Cerebellar nuclear complex (tissue), 1 donor: ENCODE measurements at regions not wholly inside any gene's neighbourhood (a gene's known extent, or its start where the extent isn't known, plus 50 kb on each side); places are given as distances from the start of the nearest gene placed in this dataset.
"Not testable (repeated sequence)": the region's sequence is repeated elsewhere in the genome, so short reads cannot be mapped to it uniquely, and the experiment has no call there.

ENCODE experiments used
- DNase-seq, 2 experiments: peaks; one replicate each; lab custom pipeline; 2025; lab: John Stamatoyannopoulos, UW

DNA sequence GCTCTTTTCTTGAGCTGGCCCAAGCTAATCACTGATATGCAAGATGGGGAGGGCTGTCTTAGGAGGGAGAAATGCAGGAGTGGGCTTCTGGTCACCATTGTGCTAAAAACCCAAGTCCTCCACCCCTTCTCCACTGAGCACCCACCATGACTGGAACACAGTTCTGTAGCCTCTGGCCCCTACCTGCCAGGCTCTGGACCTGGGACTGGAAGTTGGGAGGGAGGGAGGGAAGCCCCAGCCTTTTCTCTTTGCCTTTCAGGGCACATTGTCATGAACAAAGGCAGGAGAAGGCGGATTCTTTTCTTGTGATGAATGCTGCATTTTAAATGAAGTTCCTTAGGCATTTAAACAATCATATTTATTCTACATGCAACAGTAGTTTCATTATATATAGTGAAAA, 559.1 kb upstream of the TRPC7 start:
- DNase-seq = no peak

- DNase-seq = no peak
These were observed 545.3 kb upstream of the TRPC7 start for GRCh38 chr5:136910625-136911024.

GRCh38 chr5:136909906-136910305, 544.6 kb upstream of the TRPC7 start:
- no peak for DNase-seq

GRCh38 chr5:136907371-136907770, 542.0 kb upstream of the TRPC7 start:
- no peak for DNase-seq

DNA sequence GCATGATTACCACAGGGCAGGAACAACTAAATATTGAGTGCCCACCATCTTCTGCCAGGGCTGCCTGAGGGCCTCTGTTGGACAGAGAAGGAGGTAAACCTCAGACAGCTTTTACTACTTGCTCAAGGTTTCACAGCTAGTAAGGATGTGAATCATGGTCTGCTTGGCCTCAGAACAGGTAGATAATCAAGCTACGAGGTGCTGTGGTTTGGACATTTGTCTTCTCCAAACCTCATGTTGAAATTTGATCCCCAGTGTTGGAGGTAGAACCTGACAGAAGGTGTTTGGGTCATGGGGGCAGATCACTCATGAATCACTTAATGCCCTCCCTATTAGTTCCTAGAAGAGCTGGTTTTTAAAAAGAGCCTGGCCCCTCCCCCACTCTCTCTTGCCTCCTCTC, 541.2 kb upstream of the TRPC7 start:
- no peak for DNase-seq

- no peak for DNase-seq
These were observed 540.2 kb upstream of the TRPC7 start for GRCh38 chr5:136905571-136905970.

DNA sequence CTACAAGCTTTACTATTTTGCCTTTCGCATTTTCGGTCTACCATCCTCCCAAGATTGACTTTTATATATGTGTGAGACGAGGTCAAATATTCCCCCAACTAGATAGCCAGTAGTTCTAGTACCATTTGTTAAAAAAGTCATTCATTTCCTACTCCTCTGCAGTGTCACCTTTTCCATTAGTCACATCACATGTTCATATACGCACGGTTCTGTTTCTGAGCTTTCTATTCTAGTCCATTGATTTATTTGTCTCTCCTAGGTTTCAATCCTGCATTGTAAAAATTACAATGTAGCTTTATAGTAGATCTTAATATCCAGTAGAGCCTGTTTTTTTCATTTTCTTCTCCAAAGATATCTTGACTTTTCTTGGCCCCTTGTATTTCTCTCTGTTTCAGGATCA, 528.7 kb upstream of the TRPC7 start:
- DNase-seq = no peak

DNA sequence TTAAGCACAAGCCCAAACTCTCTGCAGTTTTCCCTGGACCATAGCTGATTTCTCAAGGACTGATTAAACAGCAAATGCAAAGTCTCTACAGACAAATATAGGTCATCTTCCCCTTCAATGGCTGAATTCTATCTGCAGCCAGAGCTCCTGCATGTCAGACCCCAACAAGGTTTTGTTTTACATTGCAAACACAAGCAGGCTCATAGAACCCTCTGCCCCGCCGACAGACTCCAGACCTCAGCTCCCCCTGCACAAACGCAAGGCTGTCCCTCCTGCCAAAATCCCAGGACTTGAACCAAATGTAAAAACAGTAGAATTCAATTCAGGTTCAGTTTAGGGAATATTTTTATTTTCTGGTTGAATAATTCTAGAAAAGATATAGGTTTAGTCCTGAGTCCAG, 526.7 kb upstream of the TRPC7 start:
- no peak for DNase-seq

DNA sequence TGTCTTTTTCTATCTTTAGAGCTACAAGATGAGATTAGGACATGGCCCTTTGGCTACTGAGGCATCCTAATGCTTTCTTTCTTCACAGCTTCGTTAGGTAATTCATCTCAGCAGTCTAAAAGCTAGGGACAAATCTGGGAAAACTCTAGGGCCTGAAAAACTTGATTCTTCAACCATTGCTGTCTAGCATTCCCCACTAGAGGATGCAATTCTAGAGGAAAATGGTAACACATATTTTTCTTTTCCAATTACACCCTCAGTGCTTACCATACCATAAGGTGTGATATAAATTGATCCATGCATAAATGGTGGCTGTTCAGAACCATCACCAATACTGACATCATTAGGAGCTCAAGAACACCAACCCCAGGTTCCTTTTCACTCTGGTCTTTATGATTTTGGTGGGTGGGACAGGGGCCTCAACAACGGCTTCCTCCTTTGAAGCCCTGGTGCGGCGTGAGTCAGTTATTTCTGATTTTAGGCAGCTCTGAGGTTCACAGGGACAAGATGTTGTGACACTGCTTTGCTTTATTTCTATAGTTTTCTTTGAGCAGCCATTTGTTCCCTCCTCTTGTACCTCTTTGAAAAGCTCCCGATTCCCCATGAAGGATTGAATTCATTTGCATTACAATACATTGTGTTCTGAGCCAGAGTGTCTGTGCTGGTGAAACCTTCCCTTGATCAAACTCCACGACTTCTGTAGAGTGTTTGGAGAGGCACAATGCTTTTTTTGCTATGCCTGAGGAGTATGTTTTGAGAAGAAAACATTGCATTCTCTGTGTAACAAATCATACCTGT, 526.0 kb upstream of the TRPC7 start:
- DNase-seq = no peak

DNA sequence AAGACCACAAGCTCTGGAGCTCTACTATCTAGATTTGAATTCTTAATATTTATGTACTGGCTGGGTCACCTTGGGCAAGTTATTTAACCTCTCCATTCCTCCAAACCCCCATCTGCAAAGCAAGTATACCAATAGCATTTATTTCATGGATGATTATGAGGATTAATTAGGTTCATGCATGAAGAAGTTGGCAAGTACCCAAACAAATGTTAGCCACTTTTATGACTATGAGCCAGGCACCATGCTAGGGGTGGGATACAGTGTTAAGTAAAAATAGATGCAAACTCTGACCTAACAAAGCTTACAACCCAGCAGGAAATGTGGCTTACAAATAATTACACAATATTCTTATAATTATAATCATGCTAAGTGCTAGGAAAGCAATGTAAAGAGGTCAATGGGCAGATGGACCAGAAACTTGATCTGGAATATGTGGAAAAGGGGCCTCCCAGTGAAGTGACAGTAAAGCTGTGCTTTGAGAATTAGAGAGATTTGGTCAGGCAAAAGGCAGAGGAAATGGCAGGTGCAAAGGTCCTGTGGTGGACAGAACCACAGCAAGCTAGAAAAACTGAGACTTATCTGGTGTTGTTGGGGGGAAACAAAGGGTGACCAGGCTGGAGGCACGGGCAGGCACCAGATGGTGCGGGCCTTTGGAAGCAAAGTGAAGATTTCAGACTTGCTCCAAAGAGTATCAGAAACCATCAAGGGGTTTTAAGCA, 525.2 kb upstream of the TRPC7 start:
- no peak for DNase-seq

- DNase-seq = no peak
These were observed 521.3 kb upstream of the TRPC7 start for GRCh38 chr5:136886608-136887007.

GRCh38 chr5:136864960-136865359, 499.6 kb upstream of the TRPC7 start:
- no peak for DNase-seq

DNA sequence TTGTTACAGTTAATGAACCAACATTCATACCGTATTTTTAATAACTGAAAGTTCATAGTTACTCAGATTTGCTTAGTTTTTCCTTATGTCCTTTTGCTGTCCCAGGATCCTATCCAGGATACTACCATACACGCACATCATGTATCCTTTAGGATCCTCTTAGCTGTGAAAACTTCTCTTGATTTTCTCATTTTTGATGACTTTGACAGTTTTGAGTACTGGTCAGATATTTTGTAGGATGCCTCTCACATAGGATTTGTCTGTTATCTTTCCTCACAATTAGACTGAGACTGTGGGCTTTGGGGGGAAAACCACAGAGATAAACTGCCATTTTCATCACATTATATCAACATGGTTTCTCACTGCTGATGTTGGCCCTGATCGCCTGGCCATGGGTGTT, 491.3 kb upstream of the TRPC7 start:
- no peak for DNase-seq

DNA sequence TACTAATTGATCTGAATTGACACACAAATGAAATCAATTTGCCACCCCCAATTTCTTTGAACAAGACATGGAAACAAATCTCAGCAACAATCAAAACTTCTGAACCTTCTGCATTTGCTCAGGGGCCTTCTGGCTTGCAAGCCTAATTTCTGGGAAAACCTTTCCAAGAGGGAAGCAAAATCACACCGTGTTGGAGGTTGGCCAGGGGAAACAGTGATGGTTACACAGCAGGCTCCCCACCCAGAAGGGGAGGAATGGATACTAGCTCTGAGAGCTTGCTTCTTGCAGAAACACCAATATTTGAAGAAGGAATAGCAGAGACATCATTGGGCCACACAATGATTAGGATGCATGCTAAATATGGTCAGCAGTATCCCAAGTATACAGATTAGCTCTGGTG, 488.6 kb upstream of the TRPC7 start:
- DNase-seq = no peak

DNA sequence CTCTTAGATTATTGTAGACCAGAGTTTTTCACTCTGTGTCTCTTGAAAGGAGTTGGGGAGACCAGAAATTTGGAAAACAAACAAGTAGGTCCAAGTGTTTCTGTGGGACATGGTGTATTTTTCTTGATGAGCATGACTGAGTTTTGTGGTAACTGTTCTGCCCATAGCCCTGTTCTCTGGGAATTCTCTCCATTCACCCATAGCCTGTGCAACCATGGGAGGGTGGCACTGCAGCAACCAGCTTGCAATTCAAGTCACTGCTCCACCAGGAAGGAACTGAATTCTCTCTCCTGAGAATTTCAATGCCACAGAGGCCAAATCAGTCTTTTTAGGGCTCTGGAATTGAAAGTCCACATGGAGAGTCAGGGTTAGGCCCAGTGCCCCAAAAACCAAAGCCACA, 475.3 kb upstream of the TRPC7 start:
- no peak for DNase-seq

GRCh38 chr5:136836093-136836492, 470.7 kb upstream of the TRPC7 start:
- no peak for DNase-seq

DNA sequence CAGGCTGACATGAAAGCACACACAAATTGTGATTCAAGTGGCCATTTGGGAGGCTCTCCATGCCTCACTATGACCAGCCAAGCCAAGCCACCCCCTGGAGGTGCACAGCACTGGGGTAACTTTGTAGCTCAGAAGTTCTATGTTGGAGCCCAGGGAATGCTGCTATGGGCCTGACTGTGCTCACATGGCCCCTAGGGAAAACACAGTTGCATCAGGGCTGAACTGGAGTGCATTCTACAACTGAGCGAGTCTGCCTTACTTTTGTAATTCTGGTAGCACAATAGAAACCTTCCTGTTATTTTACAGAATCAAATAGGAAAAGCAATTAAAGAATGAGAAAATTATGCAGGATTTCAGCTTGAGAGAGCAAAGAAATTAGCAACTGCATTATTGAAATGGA, 455.5 kb upstream of the TRPC7 start:
- DNase-seq = no peak

GRCh38 chr5:136819526-136820302, 454.4 kb upstream of the TRPC7 start:
- DNase-seq = no peak

DNA sequence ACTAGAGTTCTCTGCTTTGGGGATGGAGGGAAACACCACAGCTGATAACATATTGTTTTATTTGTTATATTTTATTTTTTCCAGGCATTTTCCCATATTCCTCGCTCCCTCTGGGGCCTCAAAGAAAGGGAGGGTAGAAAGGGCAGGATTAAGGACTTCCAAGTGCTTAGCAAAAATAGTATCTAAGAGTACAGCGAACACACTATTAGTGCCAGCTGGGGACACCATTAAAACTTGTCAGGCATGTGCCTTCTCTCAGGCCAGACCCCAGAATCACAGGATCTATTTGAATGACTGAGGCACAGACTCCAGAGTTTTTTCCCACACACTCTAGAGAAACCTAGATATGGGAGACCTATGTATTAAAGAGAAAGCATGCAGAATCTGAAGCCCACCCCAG, 451.0 kb upstream of the TRPC7 start:
- no peak for DNase-seq

DNA sequence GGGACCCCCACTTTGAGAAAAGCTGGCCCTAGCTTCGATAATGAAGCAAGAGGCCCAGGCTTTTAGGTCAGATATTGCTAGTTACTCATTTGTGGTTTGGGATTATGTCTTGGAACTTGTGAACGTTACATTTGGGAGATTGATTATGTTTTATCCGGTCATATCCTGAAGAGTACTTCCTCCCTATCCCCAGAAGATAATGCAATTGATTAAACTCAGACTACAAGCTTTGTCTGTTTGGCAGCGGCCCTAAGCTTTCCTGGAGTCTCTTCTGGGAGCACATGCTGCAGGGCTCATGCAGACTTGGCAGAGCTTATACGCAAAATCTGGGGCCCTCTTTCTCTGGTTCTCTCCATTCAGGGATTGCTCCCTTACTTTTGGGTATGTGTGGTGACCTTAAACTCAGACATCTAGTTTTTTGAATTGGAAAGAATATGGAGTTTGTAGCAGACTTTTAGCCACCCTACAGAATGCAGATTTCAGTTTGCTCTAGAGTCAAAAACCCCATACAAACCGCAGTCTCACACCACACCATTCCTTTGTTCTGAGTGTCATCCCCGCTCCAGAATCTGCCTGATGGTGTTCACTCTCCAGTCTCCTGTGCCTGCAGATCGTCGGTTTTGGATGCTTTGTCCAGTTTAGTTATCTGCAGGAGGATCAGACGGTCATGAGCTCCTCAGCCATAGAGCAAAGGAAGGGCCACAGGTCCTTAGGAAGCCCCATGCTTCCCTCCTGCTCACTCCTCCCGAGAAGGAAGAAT, 449.5 kb upstream of the TRPC7 start:
- no peak for DNase-seq

- not testable (repeated sequence) for DNase-seq
These were observed 446.9 kb upstream of the TRPC7 start for GRCh38 chr5:136812270-136812669.

DNA sequence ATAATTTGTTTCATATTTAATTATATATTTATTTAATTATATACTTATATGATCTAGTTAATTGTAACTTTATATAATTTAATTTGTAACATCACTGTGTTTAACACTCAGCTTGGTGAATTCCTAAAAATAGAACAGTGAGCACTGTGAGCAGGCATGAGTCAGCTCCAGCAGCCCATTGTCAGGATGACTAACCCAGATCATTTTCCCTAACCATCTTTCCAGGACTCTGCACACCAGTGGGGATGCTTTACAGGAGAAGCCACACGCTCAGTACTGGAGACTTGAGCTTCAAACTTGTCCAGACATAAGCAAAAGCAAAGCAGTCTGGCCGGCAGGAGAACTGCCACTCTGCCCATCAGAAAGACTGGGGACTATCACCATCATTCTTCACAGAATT, 446.2 kb upstream of the TRPC7 start:
- no peak for DNase-seq
